Hematopoietic multipotent progenitor cell treated with erythropoietin and hydrocortisone succinate and interleukin-3 and kit ligand, for 17 days (in vitro differentiated cells): ENCODE measurements at regions not wholly inside any gene's neighbourhood (a gene's known extent, or its start where the extent isn't known, plus 50 kb on each side); places are given as distances from the start of the nearest gene placed in this dataset.

ENCODE experiments used
- DNase-seq: peaks from one replicate; pipeline ENCODE4 v3.0.0-alpha.2; 2015; ENCODE audit warnings: low spot score

- DNase-seq = no peak
Observed at GRCh38 chr3:106765342-106765741, 611.9 kb upstream of the CCDC54 start.

- DNase-seq = no peak
Observed at GRCh38 chr3:106768941-106769480, 608.2 kb upstream of the CCDC54 start.

GRCh38 chr3:106773795-106774194 is 603.4 kb upstream of the CCDC54 start:
- DNase-seq = no peak

- no peak for DNase-seq
Observed at GRCh38 chr3:106783231-106783630, 594.0 kb upstream of the CCDC54 start.

GRCh38 chr3:106789276-106789675 is 588.0 kb upstream of the CCDC54 start:
- DNase-seq = no peak

- no peak for DNase-seq
Observed at GRCh38 chr3:106792716-106793115, 584.5 kb upstream of the CCDC54 start.

GRCh38 chr3:106794442-106794841 is 582.8 kb upstream of the CCDC54 start:
- no peak for DNase-seq

GRCh38 chr3:106795553-106795952 is 581.7 kb upstream of the CCDC54 start:
- DNase-seq = no peak

- DNase-seq = no peak
Observed at GRCh38 chr3:106797461-106797860, 579.8 kb upstream of the CCDC54 start.

- DNase-seq = no peak
Observed at GRCh38 chr3:106805625-106806024, 571.6 kb upstream of the CCDC54 start.

- no peak for DNase-seq
Observed at GRCh38 chr3:106806964-106807363, 570.3 kb upstream of the CCDC54 start.

- DNase-seq = no peak
Observed at GRCh38 chr3:106809041-106809440, 568.2 kb upstream of the CCDC54 start.

GRCh38 chr3:106809623-106810299 is 567.5 kb upstream of the CCDC54 start:
- no peak for DNase-seq

GRCh38 chr3:106810300-106810875 is 566.9 kb upstream of the CCDC54 start:
- no peak for DNase-seq

GRCh38 chr3:106811376-106811775 is 565.9 kb upstream of the CCDC54 start:
- no peak for DNase-seq

GRCh38 chr3:106813742-106814141 is 563.5 kb upstream of the CCDC54 start:
- DNase-seq = no peak

GRCh38 chr3:106814231-106814630 is 563.0 kb upstream of the CCDC54 start:
- no peak for DNase-seq

- no peak for DNase-seq
Observed at GRCh38 chr3:106816838-106817237, 560.4 kb upstream of the CCDC54 start.

- DNase-seq = no peak
Observed at GRCh38 chr3:106817706-106818105, 559.5 kb upstream of the CCDC54 start.

GRCh38 chr3:106819440-106819839 is 557.8 kb upstream of the CCDC54 start:
- no peak for DNase-seq

GRCh38 chr3:106820726-106821362 is 556.4 kb upstream of the CCDC54 start:
- no peak for DNase-seq

- no peak for DNase-seq
Observed at GRCh38 chr3:106821801-106822200, 555.4 kb upstream of the CCDC54 start.

GRCh38 chr3:106822204-106822603 is 555.0 kb upstream of the CCDC54 start:
- DNase-seq = no peak
